HepG2 (cell line): ENCODE measurements at regions not wholly inside any gene's neighbourhood (a gene's known extent, or its start where the extent isn't known, plus 50 kb on each side); places are given as distances from the start of the nearest gene placed in this dataset.

ENCODE experiments used
- AGO1 ChIP-seq: fragments of 200-400 bp; formaldehyde crosslinking; IDR thresholded peaks from 2 replicates; pipeline ENCODE4 v1.6.1; 2017; ENCODE audit warnings: mild to moderate bottlenecking, low read depth, low read length, moderate library complexity; ENCODE audit not compliant: poor library complexity, severe bottlenecking
- TF ChIP-seq, protein P1 (sequence below): sonication (generic); formaldehyde crosslinking; IDR thresholded peaks from 2 replicates; pipeline ENCODE4 v1.4.0; 2020; ENCODE audit warnings: missing genetic modification reagents

- no peak for TF ChIP-seq AGO1
- TF ChIP-seq, protein P1, sequence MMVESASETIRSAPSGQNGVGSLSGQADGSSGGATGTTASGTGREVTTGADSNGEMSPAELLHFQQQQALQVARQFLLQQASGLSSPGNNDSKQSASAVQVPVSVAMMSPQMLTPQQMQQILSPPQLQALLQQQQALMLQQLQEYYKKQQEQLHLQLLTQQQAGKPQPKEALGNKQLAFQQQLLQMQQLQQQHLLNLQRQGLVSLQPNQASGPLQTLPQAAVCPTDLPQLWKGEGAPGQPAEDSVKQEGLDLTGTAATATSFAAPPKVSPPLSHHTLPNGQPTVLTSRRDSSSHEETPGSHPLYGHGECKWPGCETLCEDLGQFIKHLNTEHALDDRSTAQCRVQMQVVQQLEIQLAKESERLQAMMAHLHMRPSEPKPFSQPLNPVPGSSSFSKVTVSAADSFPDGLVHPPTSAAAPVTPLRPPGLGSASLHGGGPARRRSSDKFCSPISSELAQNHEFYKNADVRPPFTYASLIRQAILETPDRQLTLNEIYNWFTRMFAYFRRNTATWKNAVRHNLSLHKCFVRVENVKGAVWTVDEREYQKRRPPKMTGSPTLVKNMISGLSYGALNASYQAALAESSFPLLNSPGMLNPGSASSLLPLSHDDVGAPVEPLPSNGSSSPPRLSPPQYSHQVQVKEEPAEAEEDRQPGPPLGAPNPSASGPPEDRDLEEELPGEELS = no peak
Observed at GRCh38 chr9:91029650-91030361, 228.2 kb downstream of the SYK start.
